GM21447 (cell line): ENCODE measurements at regions not wholly inside any gene's neighbourhood (a gene's known extent, or its start where the extent isn't known, plus 50 kb on each side); places are given as distances from the start of the nearest gene placed in this dataset.
"Not testable (repeated sequence)": the region's sequence is repeated elsewhere in the genome, so short reads cannot be mapped to it uniquely, and the experiment has no call there.

Experiments
- ATAC-seq: cut with Tn5 transposase; IDR thresholded peaks from one replicate; pipeline ENCODE4 v1.9.1; 2021; ENCODE audit not compliant: unreplicated experiment

DNA sequence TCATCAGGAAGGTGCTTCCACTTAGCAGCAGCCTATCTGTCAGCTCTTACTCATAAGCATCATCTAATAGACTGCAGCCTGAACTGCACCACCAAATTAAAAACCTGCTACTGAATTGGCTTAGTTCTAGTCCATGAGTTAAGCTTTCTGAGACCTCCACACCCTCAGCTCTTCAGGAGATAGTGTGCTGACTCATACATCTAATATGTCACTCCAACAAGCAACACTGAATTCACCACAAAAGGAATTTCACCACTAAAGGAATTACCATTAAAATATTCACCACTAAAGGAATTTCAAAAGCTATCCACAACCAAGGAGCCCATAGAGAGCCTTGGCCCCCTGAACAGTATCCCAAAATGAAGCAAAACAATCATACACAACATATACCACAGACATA, 418.5 kb upstream of the RORB start:
- ATAC-seq = no peak

DNA sequence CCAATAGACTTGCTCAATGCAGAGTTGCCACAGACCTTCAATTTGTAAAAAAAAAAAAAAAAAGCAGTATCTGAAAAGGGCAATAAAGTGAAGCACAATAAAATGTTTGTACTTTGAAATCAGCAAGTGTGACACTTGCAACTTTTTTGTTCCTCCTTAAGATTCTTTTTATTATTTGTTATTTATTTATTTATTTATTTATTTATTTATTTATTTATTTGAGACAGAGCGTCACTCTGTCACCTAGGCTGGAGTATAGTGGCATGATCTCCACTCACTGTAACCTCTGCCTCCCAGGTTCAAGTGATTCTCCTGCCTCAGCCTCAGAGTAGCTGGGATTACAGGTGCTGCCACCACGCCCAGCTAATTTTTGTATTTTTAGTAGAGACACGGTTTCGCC, 416.5 kb upstream of the RORB start:
- not testable (repeated sequence) for ATAC-seq

- ATAC-seq = no peak
Observed at GRCh38 chr9:74083681-74084433, 413.3 kb upstream of the RORB start.

DNA sequence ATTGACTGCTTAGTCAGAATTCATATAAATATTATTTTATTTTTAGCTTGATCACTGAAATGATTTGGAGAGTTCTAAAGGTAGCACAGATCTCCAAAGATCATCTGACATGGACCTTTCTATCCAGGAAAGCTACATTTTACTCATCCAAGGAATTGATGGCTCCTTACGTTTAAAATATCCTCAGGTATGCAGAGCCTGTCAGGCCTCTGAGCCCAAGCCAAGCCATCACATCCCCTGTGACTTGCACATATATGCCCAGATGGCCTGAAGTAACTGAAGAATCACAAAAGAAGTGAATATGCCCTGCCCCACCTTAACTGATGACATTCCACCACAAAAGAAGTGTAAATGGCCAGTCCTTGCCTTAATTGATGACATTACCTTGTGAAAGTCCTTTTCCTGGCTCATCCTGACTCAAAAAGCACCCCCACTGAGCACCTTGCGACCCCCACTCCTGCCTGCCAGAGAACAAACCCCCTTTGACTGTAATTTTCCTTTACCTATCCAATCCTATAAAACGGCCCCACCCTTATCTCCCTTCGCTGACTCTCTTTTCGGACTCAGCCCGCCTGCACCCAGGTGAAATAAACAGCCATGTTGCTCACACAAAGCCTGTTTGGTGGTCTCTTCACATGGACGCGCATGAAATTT, 411.6 kb upstream of the RORB start:
- not testable (repeated sequence) for ATAC-seq

GRCh38 chr9:74090921-74091320, 406.2 kb upstream of the RORB start:
- not testable (repeated sequence) for ATAC-seq

- ATAC-seq = no peak
Observed at GRCh38 chr9:74092491-74092834, 404.7 kb upstream of the RORB start.

DNA sequence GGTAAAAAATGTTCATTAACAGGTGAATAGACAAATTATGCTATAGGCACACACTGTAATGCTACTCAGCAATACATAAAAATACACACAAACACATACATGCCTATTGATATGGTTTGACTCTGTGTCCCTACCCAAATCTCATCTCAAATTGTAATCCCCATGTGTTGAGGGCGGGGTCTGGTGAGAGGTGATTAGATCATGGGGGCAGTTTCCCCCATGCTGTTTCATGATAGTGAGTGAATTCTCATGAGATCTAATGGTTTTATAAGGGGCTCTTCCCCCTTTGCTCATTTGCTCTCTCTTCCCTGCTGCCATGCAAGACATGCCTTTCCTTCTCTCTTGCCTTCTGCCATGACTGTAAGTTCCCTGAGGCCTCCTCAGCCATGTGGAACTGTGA, 403.1 kb upstream of the RORB start:
- not testable (repeated sequence) for ATAC-seq

DNA sequence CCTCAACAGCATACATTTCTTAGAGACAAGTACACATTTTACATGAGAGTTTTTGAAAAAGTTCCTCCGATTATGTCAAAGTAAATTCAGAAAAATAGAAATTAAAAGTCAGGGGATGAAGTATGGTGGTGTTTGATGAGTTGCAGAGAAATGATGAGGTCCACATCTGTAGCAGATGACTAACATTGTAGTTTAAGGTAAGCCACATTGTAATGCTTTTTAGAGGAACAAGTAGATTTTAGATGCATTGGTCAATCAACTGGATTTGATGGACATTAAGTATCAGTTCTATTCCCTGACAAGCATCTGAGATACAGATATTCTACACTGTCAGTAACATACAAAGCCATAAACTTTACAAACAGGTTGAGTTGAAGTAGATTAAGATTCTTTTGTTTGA, 402.4 kb upstream of the RORB start:
- ATAC-seq = no peak

DNA sequence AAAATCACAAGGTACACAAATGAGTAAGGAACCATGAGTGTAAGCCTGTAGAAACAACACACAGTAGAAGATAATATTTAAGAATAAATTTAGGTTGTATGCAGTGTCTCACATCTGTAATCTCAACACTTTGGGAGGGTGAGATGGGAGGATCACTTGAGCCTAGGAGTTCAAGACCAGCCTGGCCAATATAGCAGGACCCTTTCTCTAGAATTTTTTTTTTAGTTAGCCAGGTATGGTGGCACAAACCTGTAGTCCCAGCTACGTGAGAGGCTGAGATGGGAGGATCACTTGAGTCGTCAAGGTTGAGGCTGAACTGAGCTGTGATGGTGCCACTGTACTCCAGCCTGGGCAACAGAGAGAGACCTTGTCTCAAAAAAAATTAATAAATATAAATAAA, 401.2 kb upstream of the RORB start:
- ATAC-seq = no peak

DNA sequence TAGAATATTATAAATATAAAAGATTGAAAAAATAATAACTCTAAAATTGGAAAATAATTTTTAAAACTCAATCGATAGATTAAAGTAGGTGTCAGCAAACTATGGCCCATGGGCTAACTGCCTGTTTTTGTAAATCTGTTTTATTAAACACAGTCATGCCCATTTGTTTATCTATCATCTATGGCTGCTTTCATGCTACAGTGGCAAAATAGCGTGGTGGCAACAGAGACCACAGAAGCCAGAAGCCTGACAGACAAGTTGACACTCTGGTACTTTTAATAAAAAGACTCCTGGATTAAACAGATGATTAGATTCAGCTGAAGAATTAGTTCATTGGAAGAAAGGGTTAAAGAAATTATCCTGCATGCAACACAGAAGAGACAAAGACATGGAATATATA, 400.7 kb upstream of the RORB start:
- no peak for ATAC-seq

- no peak for ATAC-seq
Observed at GRCh38 chr9:74100042-74100441, 397.1 kb upstream of the RORB start.

- not testable (repeated sequence) for ATAC-seq
Observed at GRCh38 chr9:74102148-74102547, 395.0 kb upstream of the RORB start.

DNA sequence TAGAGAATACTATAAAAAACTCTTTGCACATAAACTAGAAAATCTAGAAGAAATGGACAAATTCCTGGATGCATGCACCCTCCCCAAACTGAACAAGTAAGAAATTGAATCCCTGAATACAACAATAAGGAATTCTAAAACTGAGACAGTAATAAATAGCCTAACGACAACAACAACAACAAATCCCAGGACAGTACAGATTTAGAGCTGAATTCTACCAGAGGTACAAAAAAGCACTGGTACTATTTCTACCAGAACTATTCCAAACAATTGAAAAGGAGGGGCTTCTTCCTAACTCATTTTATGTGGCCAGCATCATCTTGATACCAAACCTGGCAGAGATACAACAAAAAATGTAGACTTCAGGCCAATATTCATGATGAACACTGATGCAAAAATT, 394.4 kb upstream of the RORB start:
- no peak for ATAC-seq

- ATAC-seq = no peak
Observed at GRCh38 chr9:74107692-74108091, 389.4 kb upstream of the RORB start.

GRCh38 chr9:74115976-74116375, 381.2 kb upstream of the RORB start:
- no peak for ATAC-seq

DNA sequence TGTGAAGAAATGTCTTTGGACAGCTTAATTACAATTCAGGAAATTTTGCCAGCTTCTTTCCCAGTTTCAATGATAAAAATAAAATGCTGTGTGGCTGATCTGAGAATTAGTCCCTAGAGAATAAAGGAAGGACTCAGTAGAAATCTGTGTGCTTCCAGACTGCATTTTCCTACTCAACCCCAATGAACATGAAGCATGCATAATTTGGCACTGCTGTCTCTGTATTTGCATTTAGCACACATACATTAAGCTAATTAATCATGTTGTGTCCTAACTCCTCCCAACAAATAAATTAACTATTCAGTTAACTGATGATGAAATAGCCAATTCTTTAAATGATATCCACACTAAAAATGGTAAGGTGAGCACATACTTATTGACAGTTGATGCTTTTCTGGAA, 380.0 kb upstream of the RORB start:
- ATAC-seq = no peak

GRCh38 chr9:74117731-74118130, 379.4 kb upstream of the RORB start:
- no peak for ATAC-seq

GRCh38 chr9:74120061-74120460, 377.1 kb upstream of the RORB start:
- no peak for ATAC-seq

- no peak for ATAC-seq
Observed at GRCh38 chr9:74120470-74120869, 376.7 kb upstream of the RORB start.

DNA sequence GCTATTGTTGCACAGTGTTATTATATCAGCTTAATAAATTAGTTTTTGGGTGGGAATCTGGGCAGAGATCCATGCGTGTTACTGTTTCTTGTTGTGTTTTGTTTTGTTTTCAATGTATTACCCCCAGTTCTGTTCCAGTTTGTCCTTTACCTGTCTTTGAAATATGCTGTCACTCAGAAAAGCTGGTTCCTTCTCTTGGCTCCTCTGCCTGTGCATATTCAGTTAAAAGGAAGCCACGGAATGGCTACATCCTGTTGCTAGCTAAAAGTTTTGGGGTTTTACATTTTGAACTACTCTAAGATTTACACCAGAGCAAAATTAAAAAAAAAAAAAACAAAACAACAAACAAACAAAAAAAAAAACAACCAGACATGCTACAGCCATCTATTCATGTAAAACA, 374.9 kb upstream of the RORB start:
- no peak for ATAC-seq

GRCh38 chr9:74122661-74123060, 374.5 kb upstream of the RORB start:
- ATAC-seq = no peak

GRCh38 chr9:74125941-74126340, 371.2 kb upstream of the RORB start:
- ATAC-seq = no peak

DNA sequence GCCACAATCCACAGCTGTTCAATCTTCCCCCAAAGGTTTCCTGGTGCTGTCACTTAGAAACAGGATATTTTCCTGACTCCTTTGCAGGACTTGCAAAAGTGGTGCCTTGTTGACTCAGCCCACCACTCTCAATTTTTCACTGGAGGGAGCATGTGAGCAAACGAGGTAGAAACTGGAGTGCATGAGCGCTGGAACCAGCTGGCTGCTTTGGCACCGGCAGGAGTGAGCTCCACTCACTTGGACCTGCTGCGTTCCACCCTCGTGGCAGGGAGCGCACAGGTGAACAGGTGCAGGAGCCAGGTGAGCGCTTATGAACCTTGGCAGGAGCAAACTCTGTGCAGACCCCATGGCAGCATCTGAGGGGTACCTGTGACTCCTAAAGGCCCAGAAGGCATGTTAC, 364.1 kb upstream of the RORB start:
- ATAC-seq = no peak
